ENCODE measurements at regions not wholly inside any gene's neighbourhood (a gene's known extent, or its start where the extent isn't known, plus 50 kb on each side); places are given as distances from the start of the nearest gene placed in this dataset.
"Not testable (repeated sequence)": the region's sequence is repeated elsewhere in the genome, so short reads cannot be mapped to it uniquely, and the experiment has no call there.

DNA sequence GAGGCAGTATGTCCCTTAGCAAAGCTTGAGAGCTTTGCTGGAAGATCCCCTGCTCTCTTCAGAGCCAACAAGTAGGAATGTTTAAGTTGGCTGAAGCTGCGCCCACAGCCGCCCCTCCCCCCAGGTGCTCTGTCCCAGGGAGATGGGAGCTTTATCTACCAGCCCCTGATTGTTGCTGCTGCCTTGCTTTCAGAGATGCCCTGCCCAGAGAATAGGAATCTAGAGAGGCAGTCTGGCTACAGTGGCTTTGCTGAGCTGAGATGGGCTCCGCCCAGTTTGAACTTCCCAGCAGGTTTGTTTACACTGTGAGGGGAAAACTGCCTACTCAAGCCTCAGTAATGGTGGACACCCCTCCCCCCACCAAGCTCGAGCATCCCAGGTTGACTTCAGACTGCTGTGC, 423.6 kb downstream of the KCTD16 start:
- not testable (repeated sequence) for DNase-seq

DNA sequence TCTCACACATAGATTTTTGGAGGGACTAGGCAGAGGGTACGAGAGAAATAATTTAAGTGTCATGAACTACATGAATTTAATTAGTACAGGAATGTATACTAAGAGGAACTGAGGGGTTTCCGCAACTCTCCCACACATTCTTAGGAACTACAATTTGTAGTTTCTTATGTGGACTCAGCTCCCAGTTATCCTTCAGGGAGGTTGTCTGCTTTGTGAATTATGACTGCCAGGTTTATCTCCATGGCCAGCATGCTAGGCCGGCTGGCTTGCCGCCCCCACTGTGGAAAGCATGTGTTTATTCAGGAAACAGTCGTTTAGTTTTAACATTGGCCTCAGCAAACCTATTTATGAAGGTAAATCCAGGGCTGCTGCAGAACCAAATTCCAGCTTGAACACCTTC, 415.0 kb downstream of the KCTD16 start:
- no peak for DNase-seq

DNA sequence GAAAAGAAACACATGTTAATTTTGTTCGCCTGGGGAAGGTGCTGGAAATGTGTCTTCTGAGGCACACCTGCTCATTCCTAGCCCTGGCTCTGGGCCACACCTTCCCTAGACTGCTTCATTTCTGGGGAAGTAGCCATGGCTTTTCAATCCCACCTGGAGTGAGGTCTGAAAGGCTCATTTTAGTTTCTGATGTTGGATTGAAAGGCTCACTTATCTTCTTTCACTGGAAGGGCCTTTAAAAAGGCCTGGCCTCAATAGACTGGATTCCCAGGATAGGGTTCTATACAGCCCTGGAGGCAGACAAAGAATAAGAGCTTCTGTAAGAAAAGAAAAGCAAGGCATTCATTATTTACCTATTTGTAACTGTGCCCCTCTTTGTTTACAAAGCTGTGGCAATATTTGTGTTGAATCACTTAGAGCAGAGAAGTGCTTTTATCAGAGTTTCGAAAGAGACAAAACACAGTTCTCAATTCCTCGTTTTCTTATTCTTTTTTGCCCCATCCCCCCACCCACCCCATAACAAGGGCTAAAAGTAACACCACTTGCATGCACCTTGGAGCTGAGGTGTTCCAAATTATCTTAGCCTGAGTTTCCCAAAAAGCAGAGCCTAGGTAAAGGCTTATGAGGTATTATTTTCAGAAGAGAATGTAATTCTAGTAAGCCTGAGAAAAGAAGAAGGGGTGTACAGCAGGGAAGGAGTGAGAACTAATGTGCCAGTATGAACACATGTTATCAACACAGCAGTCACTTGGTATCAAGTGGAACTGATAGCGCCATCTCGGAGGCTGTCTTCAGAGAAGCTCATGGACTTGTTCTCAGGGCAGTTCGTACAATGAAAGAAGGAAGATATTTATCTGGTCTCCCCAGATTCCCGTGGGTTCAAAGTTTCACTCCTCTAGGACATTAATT, 413.1 kb downstream of the KCTD16 start:
- DNase-seq, result no peak

DNA sequence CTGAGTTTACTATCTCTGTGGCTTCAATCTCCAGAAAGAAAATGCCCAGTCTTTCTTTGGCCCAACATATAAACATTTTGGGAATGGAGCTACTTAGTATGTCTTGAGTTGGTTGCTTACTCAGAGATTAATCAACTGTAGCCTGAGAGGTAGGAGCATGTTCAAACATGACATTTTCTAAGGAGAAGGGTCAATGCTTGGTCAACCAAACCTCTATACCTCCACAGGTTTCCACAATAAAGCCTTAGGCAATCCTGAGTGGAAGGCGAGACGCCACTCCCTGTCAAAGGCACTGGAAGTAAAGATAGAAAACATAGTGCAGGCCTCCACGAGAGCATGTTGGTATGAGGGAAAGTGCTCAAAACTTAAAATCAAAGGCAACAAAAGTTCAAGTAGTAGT, 411.4 kb downstream of the KCTD16 start:
- DNase-seq, result no peak

DNA sequence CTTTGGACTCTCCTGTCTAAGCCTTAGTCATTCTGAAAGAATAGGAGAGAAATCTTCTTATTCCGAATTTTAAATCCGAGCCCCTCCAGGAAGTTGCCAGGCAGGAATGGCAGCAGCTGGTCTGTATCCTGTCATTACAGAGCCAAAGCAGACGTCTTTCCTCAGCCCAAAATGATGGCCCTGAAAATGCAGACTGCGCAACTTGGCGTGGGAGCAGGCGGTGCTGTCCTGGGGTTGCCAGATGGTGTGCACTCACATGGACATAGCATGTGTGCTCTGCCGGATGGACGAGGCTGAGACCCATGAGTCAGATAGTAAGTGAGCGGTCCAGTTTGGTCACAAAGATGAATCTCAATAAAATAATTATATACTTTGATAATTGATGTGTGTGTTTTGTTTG, 410.4 kb downstream of the KCTD16 start:
- DNase-seq, result no peak

DNA sequence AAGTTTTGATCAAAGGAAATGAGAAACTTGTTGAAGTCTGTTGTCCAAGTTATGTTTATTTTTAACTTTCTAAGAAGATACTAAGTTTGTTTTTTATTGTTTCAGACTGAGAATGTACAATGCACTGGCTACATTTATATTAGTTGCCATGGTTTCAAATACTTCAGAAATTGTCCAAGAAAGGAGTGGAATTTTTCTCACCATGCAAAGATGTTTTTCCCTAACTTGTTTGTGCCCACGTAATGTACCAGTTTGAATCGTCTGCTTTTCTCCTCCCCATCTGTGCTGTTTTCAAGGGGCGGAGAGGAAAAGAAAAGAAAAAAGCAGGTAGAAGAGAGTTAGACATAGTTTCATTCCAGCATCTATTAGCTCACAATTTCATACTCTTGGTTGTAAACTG, 407.0 kb downstream of the KCTD16 start:
- no peak for DNase-seq

DNA sequence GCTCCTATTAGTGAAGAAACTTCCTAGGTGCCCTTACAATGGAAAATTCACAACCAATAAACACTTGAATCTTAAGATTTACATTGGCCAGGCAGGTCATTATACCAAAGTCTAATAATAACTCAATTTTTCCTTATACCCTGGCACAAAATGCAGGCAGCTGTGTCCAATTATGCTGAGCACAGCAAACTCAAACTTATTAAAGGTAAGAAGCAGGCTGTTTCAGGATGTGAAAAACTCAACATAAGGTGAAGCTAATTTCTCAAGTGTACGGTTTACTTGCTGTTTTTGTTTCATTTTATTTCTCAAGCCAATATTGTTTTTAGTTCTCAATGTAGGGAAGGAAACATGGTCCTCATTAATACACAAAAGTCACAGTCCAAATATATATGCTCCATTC, 405.1 kb downstream of the KCTD16 start:
- no peak for DNase-seq

DNA sequence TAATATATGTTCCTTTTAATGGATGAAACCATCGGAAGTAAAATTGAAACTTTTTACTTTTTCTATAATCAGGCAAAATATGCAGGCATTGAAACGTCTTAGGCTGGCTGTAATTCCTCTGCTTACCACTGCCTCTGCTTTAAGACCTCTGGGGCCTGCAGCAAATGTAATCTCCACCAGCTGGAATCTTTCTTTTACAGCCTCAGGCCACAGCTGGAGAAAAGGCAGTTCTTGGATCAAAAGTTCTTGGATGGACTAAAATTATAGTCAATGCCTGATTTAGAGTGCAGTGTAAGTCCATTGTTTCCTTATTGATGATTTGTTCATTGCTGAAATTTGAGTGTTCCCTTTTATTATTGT, 396.7 kb downstream of the KCTD16 start:
- DNase-seq, result no peak

DNA sequence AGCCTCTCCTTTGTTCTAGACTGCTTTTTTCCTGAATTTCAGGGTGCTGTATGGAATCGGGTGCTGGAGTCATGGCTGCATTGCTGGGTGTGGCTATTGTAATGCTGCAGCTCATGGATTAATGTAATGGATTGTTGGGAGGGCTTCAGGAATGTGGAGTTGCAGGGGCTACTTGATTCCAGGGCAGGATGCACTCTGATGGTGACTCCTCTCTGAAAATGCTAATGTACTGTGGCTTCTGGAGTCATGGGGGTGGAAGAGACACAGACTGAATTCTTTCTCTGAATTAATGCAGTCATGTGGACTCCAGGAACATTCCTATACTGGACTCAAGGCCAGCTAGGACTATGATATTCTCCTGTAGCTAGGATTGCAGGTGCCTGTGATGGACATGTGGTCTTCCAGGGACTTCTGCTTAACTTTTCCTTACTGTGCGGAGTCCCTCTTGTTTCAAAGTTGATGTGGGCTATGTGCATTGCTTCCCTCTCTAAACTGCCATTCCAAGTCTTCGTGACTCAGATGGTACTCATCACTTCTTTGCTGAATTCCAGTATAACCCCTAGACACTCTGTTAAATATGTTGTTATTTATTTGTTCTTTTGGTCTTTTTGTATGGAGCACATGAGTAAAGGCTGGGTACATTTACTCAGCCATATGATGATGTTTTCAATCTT, 396.2 kb downstream of the KCTD16 start:
- no peak for DNase-seq

DNA sequence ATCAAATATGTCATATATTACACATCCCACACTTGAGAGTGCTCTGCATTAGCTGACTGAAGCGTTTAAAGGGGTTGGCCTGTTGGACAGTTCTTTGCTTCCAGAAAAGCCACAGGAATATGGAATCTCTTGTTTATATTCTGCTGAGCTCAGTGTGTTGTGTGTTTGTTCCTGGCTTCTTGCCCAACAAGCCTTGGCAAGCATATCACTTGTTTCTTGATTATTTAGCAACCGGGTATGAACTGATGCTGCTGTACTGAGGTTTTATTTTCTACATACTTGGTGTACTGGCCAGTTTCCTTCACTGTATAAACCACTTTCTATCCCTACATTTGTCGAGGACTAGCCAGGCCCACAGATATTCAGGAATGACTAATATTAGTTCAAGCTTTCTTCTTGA, 378.9 kb downstream of the KCTD16 start:
- DNase-seq, result no peak

DNA sequence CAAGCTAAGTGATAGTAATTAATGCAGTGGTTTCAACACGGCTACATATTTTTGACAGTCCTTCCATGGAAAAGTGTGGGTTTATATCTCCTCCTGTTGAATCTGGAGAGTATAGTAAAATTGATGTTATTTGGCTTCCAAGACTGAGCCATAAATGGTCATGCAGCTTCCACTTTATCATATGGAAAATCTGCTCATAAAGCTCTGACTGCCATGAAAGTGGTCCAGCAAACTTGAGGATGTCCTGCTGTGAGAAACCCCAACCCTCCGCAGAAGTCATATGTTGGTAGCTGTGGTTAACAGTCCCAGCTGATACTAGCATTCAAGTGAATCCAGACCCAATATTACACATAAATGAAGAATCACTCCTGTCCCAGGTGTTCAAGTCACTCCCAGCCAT, 378.3 kb downstream of the KCTD16 start:
- DNase-seq, result no peak

DNA sequence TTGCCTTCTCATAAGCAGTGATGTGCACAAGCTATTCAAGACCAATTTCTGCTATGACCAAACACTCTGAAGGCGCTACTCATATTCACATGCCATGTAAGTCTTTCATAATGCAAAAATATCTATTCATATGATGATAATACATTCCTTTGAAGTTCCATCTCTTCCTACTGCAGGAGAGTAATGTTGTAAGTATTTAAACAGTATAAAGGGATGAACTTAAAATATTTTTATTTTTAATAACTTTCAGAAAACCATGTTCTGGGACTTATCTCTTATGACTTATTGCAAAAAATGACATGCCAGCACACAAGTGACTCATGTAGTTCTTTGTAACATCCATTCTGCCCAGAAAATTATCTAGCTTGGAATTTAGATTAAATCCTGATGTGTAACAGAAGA, 376.4 kb downstream of the KCTD16 start:
- DNase-seq, result no peak

DNA sequence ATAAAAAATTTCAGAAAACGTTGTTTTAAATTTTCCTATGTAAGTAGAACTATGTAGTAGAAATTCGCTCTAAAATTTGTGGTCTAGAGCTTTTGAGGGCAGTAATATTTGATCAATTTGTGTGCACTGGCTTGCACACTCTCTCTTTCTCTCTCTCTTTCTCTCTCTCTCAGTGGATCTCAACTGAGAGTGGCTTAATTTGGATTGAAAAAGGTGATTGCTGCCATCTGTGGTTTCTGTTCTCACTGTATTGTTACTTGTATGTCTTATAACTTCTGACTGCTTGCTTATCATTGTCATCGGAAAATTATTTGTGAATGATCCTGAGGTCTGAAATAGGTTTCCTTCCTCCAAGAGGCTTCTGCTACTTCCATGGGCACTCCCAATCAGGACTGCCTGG, 368.2 kb downstream of the KCTD16 start:
- no peak for DNase-seq

Measured in occipital lobe (tissue), 1 donor.